DND-41 (cell line): ENCODE measurements at regions not wholly inside any gene's neighbourhood (a gene's known extent, or its start where the extent isn't known, plus 50 kb on each side); places are given as distances from the start of the nearest gene placed in this dataset.

Source experiments
- EZH2 ChIP-seq: IDR thresholded peaks from 3 replicates; pipeline ENCODE4 v1.6.1; 2012; ENCODE audit warnings: borderline replicate concordance, low read depth, mild to moderate bottlenecking, moderate library complexity, low read length, inconsistent platforms; ENCODE audit not compliant: severe bottlenecking
- TF ChIP-seq, protein P1 (sequence below): IDR thresholded peaks from 2 replicates; pipeline ENCODE4 v1.5.1; 2012; ENCODE audit warnings: borderline replicate concordance, low read length, moderate library complexity, mild to moderate bottlenecking; ENCODE audit not compliant: poor library complexity, severe bottlenecking; ENCODE audit errors: extremely low read depth

DNA sequence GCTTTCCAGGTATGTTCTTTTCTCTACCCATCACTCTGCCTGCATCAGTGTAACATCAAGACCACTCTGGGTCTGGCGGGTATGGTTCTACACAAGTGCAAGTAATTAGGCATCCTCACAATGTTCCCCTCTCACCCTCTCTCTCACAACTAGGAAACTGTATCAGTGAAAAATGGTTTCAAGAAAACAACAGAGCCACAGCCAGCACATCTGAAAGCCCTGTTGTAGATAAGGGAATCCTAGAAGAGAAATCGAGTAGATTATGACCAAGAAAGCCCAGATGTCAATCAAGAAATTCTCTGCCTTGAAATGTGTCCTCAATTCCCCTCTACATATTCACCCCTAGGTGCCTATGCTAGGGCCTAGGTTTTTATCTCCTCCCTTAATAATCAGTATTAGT, 281.3 kb upstream of the ANKRD50 start:
- TF ChIP-seq, protein P1, sequence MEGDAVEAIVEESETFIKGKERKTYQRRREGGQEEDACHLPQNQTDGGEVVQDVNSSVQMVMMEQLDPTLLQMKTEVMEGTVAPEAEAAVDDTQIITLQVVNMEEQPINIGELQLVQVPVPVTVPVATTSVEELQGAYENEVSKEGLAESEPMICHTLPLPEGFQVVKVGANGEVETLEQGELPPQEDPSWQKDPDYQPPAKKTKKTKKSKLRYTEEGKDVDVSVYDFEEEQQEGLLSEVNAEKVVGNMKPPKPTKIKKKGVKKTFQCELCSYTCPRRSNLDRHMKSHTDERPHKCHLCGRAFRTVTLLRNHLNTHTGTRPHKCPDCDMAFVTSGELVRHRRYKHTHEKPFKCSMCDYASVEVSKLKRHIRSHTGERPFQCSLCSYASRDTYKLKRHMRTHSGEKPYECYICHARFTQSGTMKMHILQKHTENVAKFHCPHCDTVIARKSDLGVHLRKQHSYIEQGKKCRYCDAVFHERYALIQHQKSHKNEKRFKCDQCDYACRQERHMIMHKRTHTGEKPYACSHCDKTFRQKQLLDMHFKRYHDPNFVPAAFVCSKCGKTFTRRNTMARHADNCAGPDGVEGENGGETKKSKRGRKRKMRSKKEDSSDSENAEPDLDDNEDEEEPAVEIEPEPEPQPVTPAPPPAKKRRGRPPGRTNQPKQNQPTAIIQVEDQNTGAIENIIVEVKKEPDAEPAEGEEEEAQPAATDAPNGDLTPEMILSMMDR, result no peak
- TF ChIP-seq EZH2, result no peak
